OCI-LY7 (cell line): ENCODE measurements at regions not wholly inside any gene's neighbourhood (a gene's known extent, or its start where the extent isn't known, plus 50 kb on each side); places are given as distances from the start of the nearest gene placed in this dataset.

ENCODE experiments used
- BruUV-seq: library from RNA; stranded (reverse); fragments of 400-500 nt; replicated peaks from 2 replicates; lab custom pipeline; 2021; lab: Mats Ljungman, UMichigan
- CTCF ChIA-PET: fragments of 300-600 bp; sonication (Branson Sonifier 250); formaldehyde crosslinking; loops from one replicate; lab custom pipeline; 2022; ENCODE audit warnings: antibody characterized with exemption; ENCODE audit not compliant: unreplicated experiment; lab: Charles Lee
- POLR2A ChIA-PET: fragments of 300-600 bp; sonication (Branson Sonifier 250); formaldehyde crosslinking; loops from one replicate; lab custom pipeline; 2022; ENCODE audit warnings: antibody characterized with exemption; lab: Charles Lee
- DNase-seq: peaks from one replicate; pipeline ENCODE4 v3.0.0-alpha.2; 2015; ENCODE audit warnings: low spot score
- H2AFZ ChIP-seq: fragments of 200-600 bp; sonication (generic), shearing (Covaris generic); 2 replicates; pipeline ENCODE4 v1.6.1; 2014; ENCODE audit warnings: mild to moderate bottlenecking, antibody characterized with exemption, low read length, moderate library complexity
- H3K27ac ChIP-seq: fragments of 200-600 bp; sonication (generic); 2 replicates; pipeline ENCODE4 v1.5.1; 2014; ENCODE audit warnings: mixed run types, low read depth, mild to moderate bottlenecking, moderate library complexity, low read length, inconsistent platforms; ENCODE audit not compliant: poor library complexity, severe bottlenecking
- H3K36me3 ChIP-seq: fragments of 200-600 bp; sonication (generic); 2 replicates; pipeline ENCODE4 v1.6.1; 2014; ENCODE audit warnings: mild to moderate bottlenecking, antibody characterized with exemption, low read length, moderate library complexity, mixed read lengths; ENCODE audit not compliant: insufficient read depth
- H3K4me1 ChIP-seq: fragments of 200-600 bp; sonication (generic); 2 replicates; pipeline ENCODE4 v1.5.1; 2014; ENCODE audit warnings: mild to moderate bottlenecking, low read length; ENCODE audit not compliant: insufficient read depth, poor library complexity, severe bottlenecking
- H3K4me2 ChIP-seq: fragments of 200-600 bp; sonication (generic); 2 replicates; pipeline ENCODE4 v1.6.1; 2014; ENCODE audit warnings: mild to moderate bottlenecking, low read length
- H3K4me3 ChIP-seq: fragments of 200-600 bp; sonication (generic); 2 replicates; pipeline ENCODE4 v1.5.1; 2014; ENCODE audit warnings: mild to moderate bottlenecking, low read depth, low read length; ENCODE audit not compliant: poor library complexity, severe bottlenecking
- H3K79me2 ChIP-seq: fragments of 200-600 bp; sonication (generic); 2 replicates; pipeline ENCODE4 v1.6.1; 2016; ENCODE audit warnings: low read depth, mild to moderate bottlenecking, low read length, moderate library complexity, mixed read lengths; ENCODE audit not compliant: insufficient read depth
- H3K9me2 ChIP-seq: fragments of 200-600 bp; sonication (generic); 2 replicates; pipeline ENCODE4 v1.6.1; 2016; ENCODE audit warnings: mild to moderate bottlenecking, low read length, mixed read lengths; ENCODE audit not compliant: insufficient read depth
- H3K9me3 ChIP-seq: fragments of 200-600 bp; sonication (generic); 2 replicates; pipeline ENCODE4 v1.6.1; 2014; ENCODE audit warnings: mild to moderate bottlenecking, mixed run types, low read length, mixed read lengths
- H4K20me1 ChIP-seq: fragments of 200-600 bp; sonication (generic); 2 replicates; pipeline ENCODE4 v1.6.1; 2014; ENCODE audit warnings: mild to moderate bottlenecking, antibody characterized with exemption, low read length, moderate library complexity, mixed read lengths; ENCODE audit not compliant: insufficient read depth
- CTCF ChIP-seq: fragments of 200-600 bp; sonication (generic); conservative IDR thresholded peaks from 2 replicates; pipeline ENCODE4 v1.5.1; 2014; ENCODE audit warnings: mild to moderate bottlenecking, antibody characterized with exemption, low read length, moderate library complexity, mixed read lengths
- EZH2phosphoT487 ChIP-seq: fragments of 200-600 bp; sonication (generic); IDR thresholded peaks from 2 replicates; pipeline ENCODE4 v1.6.1; 2018; ENCODE audit warnings: low read depth, borderline replicate concordance, mild to moderate bottlenecking, mixed run types, antibody characterized with exemption, low read length, moderate library complexity, mixed read lengths
- intact Hi-C: fragments of 100-400 bp; cut with micrococcal nuclease; formaldehyde crosslinking; loops from one replicate; pipeline ENCODE4 v1.10.0; 2022; ENCODE audit not compliant: unreplicated experiment

- BruUV-seq, result no TSS peak
- CTCF ChIA-PET, result no interaction called here
- H3K9me2 ChIP-seq, result no peaks in the 10 kb centered on the region
- no peaks in the 10 kb centered on the region for H3K36me3 ChIP-seq
- no peaks in the 10 kb centered on the region for H3K79me2 ChIP-seq
- H3K4me2 ChIP-seq, result no peak overlapping the region
- DNase-seq, result no peak
- H3K4me3 ChIP-seq, result no peak overlapping the region
- no peak overlapping the region for H2AFZ ChIP-seq
- POLR2A ChIA-PET, result no interaction called here
- no peaks in the 10 kb centered on the region for H3K4me1 ChIP-seq
- no peaks in the 10 kb centered on the region for H4K20me1 ChIP-seq
- intact Hi-C loops, result no loop called here
- H3K9me3 ChIP-seq, result no peaks in the 10 kb centered on the region
- TF ChIP-seq CTCF (no peak), EZH2phosphoT487 (no peak)
- H3K27ac ChIP-seq, result no peak overlapping the region
Observed at GRCh38 chr4:23741681-23742191, 148.1 kb downstream of the PPARGC1A start.

- POLR2A ChIA-PET, result no interaction called here
- no TSS peak for BruUV-seq
- Histone ChIP-seq H3K4me1 (no peaks in the 10 kb centered on the region), H4K20me1 (no peaks in the 10 kb centered on the region), H3K27ac (no peak overlapping the region), H3K9me3 (no peaks in the 10 kb centered on the region), H3K9me2 (no peaks in the 10 kb centered on the region), H3K36me3 (no peaks in the 10 kb centered on the region), H3K4me2 (no peak overlapping the region), H3K79me2 (no peaks in the 10 kb centered on the region), H2AFZ (no peak overlapping the region), H3K4me3 (no peak overlapping the region)
- CTCF ChIA-PET, result no interaction called here
- TF ChIP-seq CTCF (no peak), EZH2phosphoT487 (no peak)
- intact Hi-C loops, result no loop called here
- no peak for DNase-seq
Observed at GRCh38 chr4:23737571-23737970, 152.3 kb downstream of the PPARGC1A start.

GRCh38 chr4:23736466-23736865, 153.4 kb downstream of the PPARGC1A start:
- no peaks in the 10 kb centered on the region for H3K9me2 ChIP-seq
- no peak overlapping the region for H3K4me2 ChIP-seq
- no peaks in the 10 kb centered on the region for H3K79me2 ChIP-seq
- no peak overlapping the region for H3K27ac ChIP-seq
- no peak for DNase-seq
- intact Hi-C loops, result no loop called here
- no peaks in the 10 kb centered on the region for H3K4me1 ChIP-seq
- CTCF ChIA-PET, result no interaction called here
- POLR2A ChIA-PET, result no interaction called here
- no peaks in the 10 kb centered on the region for H4K20me1 ChIP-seq
- BruUV-seq, result no TSS peak
- no peak overlapping the region for H2AFZ ChIP-seq
- TF ChIP-seq CTCF (no peak), EZH2phosphoT487 (no peak)
- no peaks in the 10 kb centered on the region for H3K9me3 ChIP-seq
- H3K36me3 ChIP-seq, result no peaks in the 10 kb centered on the region
- no peak overlapping the region for H3K4me3 ChIP-seq
